ENCODE measurements at regions not wholly inside any gene's neighbourhood (a gene's known extent, or its start where the extent isn't known, plus 50 kb on each side); places are given as distances from the start of the nearest gene placed in this dataset.

- CTCF ChIA-PET = no interaction called here
Observed at GRCh38 chr14:97275276-97275675, 478.1 kb downstream of the VRK1 start.

GRCh38 chr14:97276573-97276972, 479.4 kb downstream of the VRK1 start:
- Histone ChIP-seq H3K9me3 (ENCODE audit: control insufficient read depth, insufficient read depth, low read depth, low read length) (no peaks in the 10 kb centered on the region), H3K4me3 (ENCODE audit: low read depth, low read length) (no peak overlapping the region), H3K4me1 (ENCODE audit: control insufficient read depth, insufficient read depth, low read length) (no peaks in the 10 kb centered on the region), H3K27ac (ENCODE audit: extremely low read depth, low read depth, low read length) (no peak overlapping the region), H3K36me3 (ENCODE audit: control insufficient read depth in 2 of 2, insufficient read depth in 1 of 2, low read length in 2 of 2) (no peaks in the 10 kb centered on the region)
- no peak for TF ChIP-seq ATF2 (tag by site-specific recombination; IDR thresholded peaks at IDR 0.05; ENCODE audit: low read depth)
- TF ChIP-seq ZNF621 (tag by site-specific recombination; IDR thresholded peaks at IDR 0.05) = no peak
- no peak for TF ChIP-seq ZNF19 (tag by site-specific recombination; IDR thresholded peaks at IDR 0.05; ENCODE audit: low read depth)
- no peak for TF ChIP-seq SCRT1 (tag by site-specific recombination; IDR thresholded peaks at IDR 0.05; ENCODE audit: borderline replicate concordance)
- no peak for TF ChIP-seq ZNF610 (tag by site-specific recombination; IDR thresholded peaks at IDR 0.05; ENCODE audit: borderline replicate concordance)
- no peak for TF ChIP-seq ZNF600 (tag by site-specific recombination; IDR thresholded peaks at IDR 0.05)
- TF ChIP-seq KLF1 (tag by site-specific recombination; IDR thresholded peaks at IDR 0.05) = no peak
- TF ChIP-seq ZNF76 (tag by site-specific recombination; IDR thresholded peaks at IDR 0.05; ENCODE audit: borderline replicate concordance, low read depth) = no peak
- no peak for TF ChIP-seq TRIM28 (IDR thresholded peaks at IDR 0.05; ENCODE audit: borderline replicate concordance, low read length)
- no peak for TF ChIP-seq ZNF184 (tag by site-specific recombination; IDR thresholded peaks at IDR 0.05)
- ChIA-PET CTCF (no interaction called here), POLR2A (no interaction called here)

More at GRCh38 chr14:97275276-97275675, 478.1 kb downstream of the VRK1 start:
- H3K4me1 ChIP-seq (ENCODE audit: control insufficient read depth, insufficient read depth, low read length) = no peaks in the 10 kb centered on the region
- H3K9me3 ChIP-seq (ENCODE audit: control insufficient read depth, insufficient read depth, low read depth, low read length) = no peaks in the 10 kb centered on the region
- H3K27ac ChIP-seq (ENCODE audit: extremely low read depth, low read depth, low read length) = no peak overlapping the region
- H3K4me3 ChIP-seq (ENCODE audit: low read depth, low read length) = no peak overlapping the region
- no peak for TF ChIP-seq YY1 (tag by site-specific recombination; IDR thresholded peaks at IDR 0.05)
- no peak for TF ChIP-seq RBAK (tag by site-specific recombination; IDR thresholded peaks at IDR 0.05)
- TF ChIP-seq ZBTB48 (tag by site-specific recombination; IDR thresholded peaks at IDR 0.05) = no peak
- TF ChIP-seq ZNF391 (tag by site-specific recombination; IDR thresholded peaks at IDR 0.05; ENCODE audit: borderline replicate concordance, low read depth) = no peak
- POLR2A ChIA-PET = no interaction called here
- H3K36me3 ChIP-seq (ENCODE audit: control insufficient read depth in 2 of 2, insufficient read depth in 1 of 2, low read length in 2 of 2) = no peaks in the 10 kb centered on the region

GRCh38 chr14:97277711-97278110, 480.5 kb downstream of the VRK1 start:
- H3K36me3 ChIP-seq (ENCODE audit: control insufficient read depth in 2 of 2, insufficient read depth in 1 of 2, low read length in 2 of 2) = no peaks in the 10 kb centered on the region
- H3K9me3 ChIP-seq (ENCODE audit: control insufficient read depth, insufficient read depth, low read depth, low read length) = no peaks in the 10 kb centered on the region
- no peak overlapping the region for H3K27ac ChIP-seq (ENCODE audit: extremely low read depth, low read depth, low read length)
- H3K4me1 ChIP-seq (ENCODE audit: control insufficient read depth, insufficient read depth, low read length) = no peaks in the 10 kb centered on the region
- ChIA-PET CTCF (no interaction called here), POLR2A (no interaction called here)
- H3K4me3 ChIP-seq (ENCODE audit: low read depth, low read length) = no peak overlapping the region
- TF ChIP-seq ZBTB6 (tag by site-specific recombination; IDR thresholded peaks at IDR 0.05) (no peak), INSM2 (tag by site-specific recombination; IDR thresholded peaks at IDR 0.05) (no peak), ZNF791 (tag by site-specific recombination; IDR thresholded peaks at IDR 0.05) (no peak), OSR2 (tag by site-specific recombination; IDR thresholded peaks at IDR 0.05) (no peak), GLI2 (tag by site-specific recombination; IDR thresholded peaks at IDR 0.05; ENCODE audit: borderline replicate concordance, low read depth) (no peak), ZNF473 (tag by site-specific recombination; IDR thresholded peaks at IDR 0.05) (no peak), GLIS1 (tag by site-specific recombination; IDR thresholded peaks at IDR 0.05) (no peak), PRDM6 (tag by site-specific recombination; IDR thresholded peaks at IDR 0.05) (no peak), HIC1 (tag by site-specific recombination; IDR thresholded peaks at IDR 0.05) (no peak), ZNF658 (tag by site-specific recombination; IDR thresholded peaks at IDR 0.05) (no peak), ZNF560 (tag by site-specific recombination; IDR thresholded peaks at IDR 0.05; ENCODE audit: borderline replicate concordance) (no peak)
